ENCODE measurements at regions not wholly inside any gene's neighbourhood (a gene's known extent, or its start where the extent isn't known, plus 50 kb on each side); places are given as distances from the start of the nearest gene placed in this dataset.

GRCh38 chr11:46203746-46204145, 73.7 kb upstream of the CREB3L1 start:
- Mint-ChIP-seq H3K36me3 (ENCODE audit: insufficient read depth, unreplicated experiment) (no peaks in the 10 kb centered on the region), H3K4me1 (ENCODE audit: insufficient read depth, unreplicated experiment) (peaks cover 17% of the 10 kb centered on the region), H3K27ac (ENCODE audit: low read depth, unreplicated experiment) (peak overlapping the region; percentile 55), H3K27me3 (ENCODE audit: insufficient read depth, unreplicated experiment) (no peaks in the 10 kb centered on the region), H3K4me3 (ENCODE audit: unreplicated experiment) (no peak overlapping the region), H3K9me3 (ENCODE audit: unreplicated experiment) (no peaks in the 10 kb centered on the region)
- no TSS peak for BruUV-seq (replicated peaks)
- DNase-seq (ENCODE audit: unreplicated experiment): peak; percentile 6
- TF ChIP-seq CTCF (IDR thresholded peaks at IDR 0.05; ENCODE audit: unreplicated experiment): no peak
- POLR2A ChIA-PET: no interaction called here
- intact Hi-C loops (cut with micrococcal nuclease): no loop called here
- CTCF ChIA-PET: no interaction called here

DNA sequence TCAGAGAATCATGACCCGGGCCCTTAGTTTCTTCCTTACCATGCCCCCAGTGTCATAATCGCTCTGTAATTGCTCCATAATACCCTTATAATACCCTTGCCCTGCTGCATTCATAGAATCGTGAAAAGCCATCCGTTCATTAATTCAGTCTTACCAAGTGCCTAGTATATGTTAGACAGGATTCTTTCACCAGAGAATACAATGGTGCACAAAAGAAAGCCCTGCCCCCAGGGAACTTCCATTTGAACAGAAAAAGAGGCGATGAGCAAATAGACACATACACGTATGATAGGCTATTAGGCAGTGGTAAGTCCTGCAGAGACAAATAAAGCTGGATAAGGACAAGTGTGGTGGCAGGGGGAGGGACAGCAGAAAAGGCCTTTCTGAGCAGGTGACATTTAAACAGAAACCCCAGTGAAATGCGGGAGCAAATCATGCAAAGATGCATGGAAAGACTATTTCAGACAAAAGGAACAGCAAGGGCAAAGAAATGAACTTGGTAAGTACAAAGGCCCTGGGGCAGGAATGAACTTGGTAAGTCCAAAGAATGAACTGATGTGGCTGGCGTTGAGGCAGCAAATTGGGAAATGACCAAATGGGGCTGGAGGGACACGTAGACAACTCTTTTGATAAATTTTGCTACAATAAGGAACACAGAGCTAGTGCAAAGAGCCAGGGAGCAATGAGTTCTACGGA, 74.6 kb upstream of the CREB3L1 start:
- Mint-ChIP-seq H3K27me3 (ENCODE audit: insufficient read depth, unreplicated experiment) (no peaks in the 10 kb centered on the region), H3K4me3 (ENCODE audit: unreplicated experiment) (no peak overlapping the region), H3K9me3 (ENCODE audit: unreplicated experiment) (no peaks in the 10 kb centered on the region), H3K27ac (ENCODE audit: low read depth, unreplicated experiment) (no peak overlapping the region), H3K4me1 (ENCODE audit: insufficient read depth, unreplicated experiment) (peaks cover 17% of the 10 kb centered on the region), H3K36me3 (ENCODE audit: insufficient read depth, unreplicated experiment) (no peaks in the 10 kb centered on the region)
- CTCF ChIA-PET: no interaction called here
- intact Hi-C loops (cut with micrococcal nuclease): no loop called here
- no peak for DNase-seq (ENCODE audit: unreplicated experiment)
- POLR2A ChIA-PET: no interaction called here
- no TSS peak for BruUV-seq (replicated peaks)
- TF ChIP-seq CTCF (IDR thresholded peaks at IDR 0.05; ENCODE audit: unreplicated experiment): no peak

GRCh38 chr11:46202149-46202548, 75.3 kb upstream of the CREB3L1 start:
- Mint-ChIP-seq H3K27me3 (ENCODE audit: insufficient read depth, unreplicated experiment) (no peaks in the 10 kb centered on the region), H3K4me3 (ENCODE audit: unreplicated experiment) (no peak overlapping the region), H3K36me3 (ENCODE audit: insufficient read depth, unreplicated experiment) (no peaks in the 10 kb centered on the region), H3K4me1 (ENCODE audit: insufficient read depth, unreplicated experiment) (peaks cover 17% of the 10 kb centered on the region), H3K27ac (ENCODE audit: low read depth, unreplicated experiment) (no peak overlapping the region), H3K9me3 (ENCODE audit: unreplicated experiment) (no peaks in the 10 kb centered on the region)
- DNase-seq (ENCODE audit: unreplicated experiment): peak; percentile 48
- CTCF ChIA-PET: no interaction called here
- intact Hi-C loops (cut with micrococcal nuclease): no loop called here
- POLR2A ChIA-PET: no interaction called here
- no peak for TF ChIP-seq CTCF (IDR thresholded peaks at IDR 0.05; ENCODE audit: unreplicated experiment)
- BruUV-seq (replicated peaks): no TSS peak

DNA sequence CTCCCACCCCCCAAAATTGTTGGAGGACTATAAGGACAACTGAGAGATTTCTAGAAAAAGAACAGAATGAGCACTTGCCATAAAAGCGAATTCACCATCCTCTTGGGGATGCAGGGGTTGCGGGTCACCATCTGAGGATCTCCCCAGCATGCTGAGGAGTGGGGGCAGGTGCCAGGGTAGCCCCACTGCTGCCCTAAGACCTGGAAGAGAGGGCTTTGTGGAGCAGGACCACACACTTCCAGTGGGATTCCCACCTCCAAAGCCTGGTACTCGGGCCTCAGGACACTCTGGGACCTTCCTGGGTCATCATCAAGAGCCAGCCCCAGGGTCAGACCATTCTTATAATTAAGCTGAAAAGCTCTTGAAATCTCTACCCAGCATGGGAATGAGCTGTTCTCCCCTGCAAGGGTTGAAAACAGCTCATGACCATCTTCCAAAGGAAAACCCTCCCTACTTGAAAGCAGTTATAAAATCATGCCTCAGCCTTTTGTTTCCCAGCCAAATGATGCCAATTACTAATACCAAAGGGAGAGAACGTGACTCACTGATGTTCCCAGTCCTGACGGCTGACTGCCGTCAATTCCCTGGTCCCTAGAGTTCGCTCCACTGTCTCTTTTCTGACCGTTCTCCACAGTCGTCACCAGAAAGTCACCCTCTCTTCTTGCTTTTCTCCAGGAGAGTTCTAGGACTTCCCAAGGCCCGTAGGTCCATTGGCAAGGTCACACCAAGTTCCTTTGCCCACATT, 76.8 kb upstream of the CREB3L1 start:
- intact Hi-C loops (cut with micrococcal nuclease): no loop called here
- no peaks in the 10 kb centered on the region for H3K27me3 Mint-ChIP-seq (ENCODE audit: insufficient read depth, unreplicated experiment)

More for the DNA sequence above, 76.8 kb upstream of the CREB3L1 start:
- Mint-ChIP-seq H3K27ac (ENCODE audit: low read depth, unreplicated experiment) (no peak overlapping the region), H3K36me3 (ENCODE audit: insufficient read depth, unreplicated experiment) (no peaks in the 10 kb centered on the region), H3K4me3 (ENCODE audit: unreplicated experiment) (no peak overlapping the region), H3K4me1 (ENCODE audit: insufficient read depth, unreplicated experiment) (peaks cover 17% of the 10 kb centered on the region), H3K9me3 (ENCODE audit: unreplicated experiment) (no peaks in the 10 kb centered on the region)
- ChIA-PET CTCF (interaction anchor here (1.2 to 1.4 kb wide), 2 partner anchors 19 to 39 kb away, joined by 3 to 4 read pairs; no protein-coding TSS in a partner anchor), POLR2A (interaction anchor here (0.6 to 0.9 kb wide), 3 partner anchors 39 to 152 kb away, joined by 3 read pairs; no protein-coding TSS in a partner anchor)
- BruUV-seq (replicated peaks): no TSS peak
- TF ChIP-seq CTCF (IDR thresholded peaks at IDR 0.05; ENCODE audit: unreplicated experiment): no peak
- peak; percentile 77 for DNase-seq (ENCODE audit: unreplicated experiment)

All from MCF 10A (cell line).